ENCODE measurements at regions not wholly inside any gene's neighbourhood (a gene's known extent, or its start where the extent isn't known, plus 50 kb on each side); places are given as distances from the start of the nearest gene placed in this dataset.
"Not testable (repeated sequence)": the region's sequence is repeated elsewhere in the genome, so short reads cannot be mapped to it uniquely, and the experiment has no call there.

- CTCF ChIA-PET, result no interaction called here
- H3K36me3 ChIP-seq (ENCODE audit: control insufficient read depth, insufficient read depth, low read length), result no peaks in the 10 kb centered on the region
- no peak overlapping the region for H3K4me3 ChIP-seq (ENCODE audit: low read depth, low read length)
- TF ChIP-seq CTCF (IDR thresholded peaks at IDR 0.05; ENCODE audit: insufficient read depth, low read depth, low read length), result no peak
- no peaks in the 10 kb centered on the region for H3K27me3 ChIP-seq (ENCODE audit: control insufficient read depth, insufficient read depth, low read length)
- DNase-seq (ENCODE audit: low read depth), result no peak
- POLR2A ChIA-PET, result no interaction called here
Measured at GRCh38 chrY:7543506-7543905, 632.0 kb upstream of the AMELY start.

- CTCF ChIA-PET, result no interaction called here
- Histone ChIP-seq H3K27me3 (ENCODE audit: control insufficient read depth, insufficient read depth, low read length) (no peaks in the 10 kb centered on the region), H3K36me3 (ENCODE audit: control insufficient read depth, insufficient read depth, low read length) (no peaks in the 10 kb centered on the region), H3K4me3 (ENCODE audit: low read depth, low read length) (no peak overlapping the region)
- POLR2A ChIA-PET, result no interaction called here
- no peak for DNase-seq (ENCODE audit: low read depth)
- TF ChIP-seq CTCF (IDR thresholded peaks at IDR 0.05; ENCODE audit: insufficient read depth, low read depth, low read length), result no peak
Measured at GRCh38 chrY:7542256-7542858, 630.8 kb upstream of the AMELY start.

- Histone ChIP-seq H3K36me3 (ENCODE audit: control insufficient read depth, insufficient read depth, low read length) (no peaks in the 10 kb centered on the region), H3K27me3 (ENCODE audit: control insufficient read depth, insufficient read depth, low read length) (no peaks in the 10 kb centered on the region), H3K4me3 (ENCODE audit: low read depth, low read length) (no peak overlapping the region)
- no peak for TF ChIP-seq CTCF (IDR thresholded peaks at IDR 0.05; ENCODE audit: insufficient read depth, low read depth, low read length)
- POLR2A ChIA-PET, result no interaction called here
- CTCF ChIA-PET, result no interaction called here
- no peak for DNase-seq (ENCODE audit: low read depth)
Measured at GRCh38 chrY:7529396-7529795, 617.8 kb upstream of the AMELY start.

- H3K27me3 ChIP-seq (ENCODE audit: control insufficient read depth, insufficient read depth, low read length); H3K36me3 ChIP-seq (ENCODE audit: control insufficient read depth, insufficient read depth, low read length); CTCF ChIA-PET; H3K4me3 ChIP-seq (ENCODE audit: low read depth, low read length): not testable (repeated sequence)
- POLR2A ChIA-PET, result interaction anchor here (0.6 kb wide), 1 partner anchor 44 kb away, joined by 3 read pairs; no protein-coding TSS in a partner anchor
- peak; percentile 70 for DNase-seq (ENCODE audit: low read depth)
Measured at GRCh38 chrY:7527568-7527967, 616.0 kb upstream of the AMELY start.

- H3K36me3 ChIP-seq (ENCODE audit: control insufficient read depth, insufficient read depth, low read length), result no peaks in the 10 kb centered on the region
- no peak overlapping the region for H3K4me3 ChIP-seq (ENCODE audit: low read depth, low read length)
- ChIA-PET POLR2A (no interaction called here), CTCF (no interaction called here)
- no peak for TF ChIP-seq CTCF (IDR thresholded peaks at IDR 0.05; ENCODE audit: insufficient read depth, low read depth, low read length)
- no peak for DNase-seq (ENCODE audit: low read depth)
- no peaks in the 10 kb centered on the region for H3K27me3 ChIP-seq (ENCODE audit: control insufficient read depth, insufficient read depth, low read length)
Measured at GRCh38 chrY:7518387-7518786, 606.8 kb upstream of the AMELY start.

GRCh38 chrY:7516268-7516667 lies 604.7 kb upstream of the AMELY start:
- no peak for TF ChIP-seq CTCF (IDR thresholded peaks at IDR 0.05; ENCODE audit: insufficient read depth, low read depth, low read length)
- POLR2A ChIA-PET, result no interaction called here
- Histone ChIP-seq H3K4me3 (ENCODE audit: low read depth, low read length) (no peak overlapping the region), H3K36me3 (ENCODE audit: control insufficient read depth, insufficient read depth, low read length) (no peaks in the 10 kb centered on the region), H3K27me3 (ENCODE audit: control insufficient read depth, insufficient read depth, low read length) (no peaks in the 10 kb centered on the region)
- DNase-seq (ENCODE audit: low read depth), result no peak
- CTCF ChIA-PET, result no interaction called here

Measured in BJ (cell line).